ENCODE measurements at regions not wholly inside any gene's neighbourhood (a gene's known extent, or its start where the extent isn't known, plus 50 kb on each side); places are given as distances from the start of the nearest gene placed in this dataset.

- TF ChIP-seq KMT2B (CRISPR knock-in tag; IDR thresholded peaks at IDR 0.05) (no peak), HES4 (CRISPR knock-in tag; IDR thresholded peaks at IDR 0.05; ENCODE audit: borderline replicate concordance) (no peak), THAP8 (CRISPR knock-in tag; IDR thresholded peaks at IDR 0.05; ENCODE audit: borderline replicate concordance) (no peak), HOXA9 (CRISPR knock-in tag; IDR thresholded peaks at IDR 0.05; ENCODE audit: borderline replicate concordance) (no peak)
Measured at GRCh38 chr6:25127076-25127837, 151.9 kb upstream of the CARMIL1 start (continued).

GRCh38 chr6:25130518-25130917, 148.7 kb upstream of the CARMIL1 start:
- intact Hi-C loops (cut with micrococcal nuclease; ENCODE audit: unreplicated experiment) = no loop called here
- H4K20me1 ChIP-seq (ENCODE audit: insufficient read depth, low read length) = no peaks in the 10 kb centered on the region
- H3K9ac ChIP-seq (ENCODE audit: insufficient read depth, low read depth, low read length) = no peak overlapping the region

More at GRCh38 chr6:25130518-25130917, 148.7 kb upstream of the CARMIL1 start:
- Histone ChIP-seq H3K27ac (ENCODE audit: extremely low read length, insufficient read depth, low read length) (no peak overlapping the region), H3K4me3 (replicated peaks in 1 of 3; ENCODE audit: insufficient read depth in 1 of 3, low read depth in 2 of 3, low read length in 3 of 3) (no peak overlapping the region), H3K36me3 (replicated peaks in 1 of 2; ENCODE audit: control insufficient read depth in 1 of 2, insufficient read depth in 2 of 2, low read length in 2 of 2) (no peaks in the 10 kb centered on the region), H2AFZ (ENCODE audit: low read length) (no peak overlapping the region), H3K4me1 (ENCODE audit: insufficient read depth, low read length) (no peaks in the 10 kb centered on the region), H3K4me2 (ENCODE audit: low read depth, low read length) (no peak overlapping the region), H3K27me3 (ENCODE audit: control insufficient read depth in 1 of 2, insufficient read depth in 2 of 2, low read length in 2 of 2) (no peaks in the 10 kb centered on the region), H3K79me2 (ENCODE audit: insufficient read depth, low read length) (no peaks in the 10 kb centered on the region), H3K9me3 (ENCODE audit: low read length) (peaks cover 19% of the 10 kb centered on the region)
- ChIA-PET POLR2A (no interaction called here), CTCF (ENCODE audit: low intra/inter-chr PET ratio, low total read pairs) (no interaction called here)
- BruUV-seq (replicated peaks) = no TSS peak
- no peak for DNase-seq (ENCODE audit: low spot score)
- no peak for ATAC-seq
- no peak for FAIRE-seq
- in situ Hi-C loops (cut with HindIII; ENCODE audit: extremely low pct_ligation_motif_present, low pct_unique_long_range_greater_than_20kb) = no loop called here
- 9% methylated on average over 2 of the region's 2 CpGs for WGBS (ENCODE audit: low lambda C conversion rate)
- TF ChIP-seq HINFP (CRISPR knock-in tag; IDR thresholded peaks at IDR 0.05; ENCODE audit: low read depth) = no peak
- no peak for TF ChIP-seq RORA (CRISPR knock-in tag; IDR thresholded peaks at IDR 0.05)
